DND-41 (cell line): ENCODE measurements at regions not wholly inside any gene's neighbourhood (a gene's known extent, or its start where the extent isn't known, plus 50 kb on each side); places are given as distances from the start of the nearest gene placed in this dataset.

Experiments used
- ATAC-seq: fragments of 200-7000 bp; cut with Tn5 transposase; 3 replicates; pipeline ENCODE4 v1.9.1; 2021; ENCODE audit warnings: low read depth; ENCODE audit not compliant: insufficient read depth
- DNase-seq: peaks from one replicate; pipeline ENCODE4 v3.0.0-alpha.2; 2020
- H2AFZ ChIP-seq: 2 replicates; pipeline ENCODE4 v1.6.0; 2012; ENCODE audit warnings: low read depth, low read length
- H3K27ac ChIP-seq: 2 replicates; pipeline ENCODE4 v1.5.1; 2012; ENCODE audit warnings: low read length, inconsistent platforms
- H3K27me3 ChIP-seq: fragments of 200-600 bp; sonication (generic); 2 replicates; pipeline ENCODE4 v1.6.0; 2012; ENCODE audit warnings: low read length, mild to moderate bottlenecking, inconsistent platforms; ENCODE audit not compliant: insufficient read depth, poor library complexity
- H3K36me3 ChIP-seq: 2 replicates; pipeline ENCODE4 v1.5.1; 2012; ENCODE audit warnings: low read length, inconsistent platforms; ENCODE audit not compliant: insufficient read depth
- H3K4me1 ChIP-seq: 2 replicates; pipeline ENCODE4 v1.5.1; 2012; ENCODE audit warnings: mild to moderate bottlenecking, low read length; ENCODE audit not compliant: insufficient read depth
- H3K4me2 ChIP-seq: 2 replicates; pipeline ENCODE4 v1.6.0; 2012; ENCODE audit warnings: mild to moderate bottlenecking, moderate library complexity, low read length, inconsistent platforms; ENCODE audit not compliant: insufficient read depth
- H3K4me3 ChIP-seq, 2 experiments: fragments of 200-600 bp in 1 of 2; shearing (Covaris generic) in 1 of 2; 2 replicates each; pipeline ENCODE4 v1.5.1; 2012 to 2016; ENCODE audit warnings: inconsistent platforms in 2 of 2, low read length in 2 of 2, mild to moderate bottlenecking in 2 of 2, low read depth in 1 of 2, moderate library complexity in 1 of 2
- H3K79me2 ChIP-seq: 2 replicates; pipeline ENCODE4 v1.6.0; 2012; ENCODE audit warnings: low read length, inconsistent platforms; ENCODE audit not compliant: insufficient read depth
- H3K9ac ChIP-seq: 2 replicates; pipeline ENCODE4 v1.6.0; 2012; ENCODE audit warnings: low read depth, mild to moderate bottlenecking, inconsistent platforms, low read length, moderate library complexity
- H3K9me3 ChIP-seq: 2 replicates; pipeline ENCODE4 v1.5.1; 2012; ENCODE audit warnings: low read length, moderate library complexity, mild to moderate bottlenecking, inconsistent platforms; ENCODE audit not compliant: insufficient read depth, severe bottlenecking
- H4K20me1 ChIP-seq: 2 replicates; pipeline ENCODE4 v1.6.0; 2012; ENCODE audit warnings: low read length; ENCODE audit not compliant: insufficient read depth
- CTCF ChIP-seq: IDR thresholded peaks from 2 replicates; pipeline ENCODE4 v1.5.1; 2012; ENCODE audit warnings: borderline replicate concordance, low read length, moderate library complexity, mild to moderate bottlenecking; ENCODE audit not compliant: poor library complexity, severe bottlenecking; ENCODE audit errors: extremely low read depth
- EZH2 ChIP-seq: IDR thresholded peaks from 3 replicates; pipeline ENCODE4 v1.6.1; 2012; ENCODE audit warnings: borderline replicate concordance, low read depth, mild to moderate bottlenecking, moderate library complexity, low read length, inconsistent platforms; ENCODE audit not compliant: severe bottlenecking

- DNase-seq (no peak), ATAC-seq (no peak)
- Histone ChIP-seq H3K79me2 (no peaks in the 10 kb centered on the region), H3K4me2 (no peak overlapping the region), H2AFZ (no peak overlapping the region), H4K20me1 (no peaks in the 10 kb centered on the region), H3K27me3 (no peaks in the 10 kb centered on the region), H3K27ac (no peak overlapping the region), H3K9me3 (no peaks in the 10 kb centered on the region), H3K36me3 (no peaks in the 10 kb centered on the region), H3K4me1 (no peaks in the 10 kb centered on the region), H3K9ac (no peak overlapping the region), H3K4me3 (no peak overlapping the region)
- TF ChIP-seq EZH2 (no peak), CTCF (no peak)
These were observed 145.5 kb downstream of the CYP26B1 start for GRCh38 chr2:72001937-72002690.

- H3K36me3 ChIP-seq, result no peaks in the 10 kb centered on the region
- H3K27me3 ChIP-seq, result no peaks in the 10 kb centered on the region
- no peak overlapping the region for H3K9ac ChIP-seq
- H3K4me1 ChIP-seq, result no peaks in the 10 kb centered on the region
- no peak for ATAC-seq
- no peak overlapping the region for H2AFZ ChIP-seq
- DNase-seq, result no peak
- H3K9me3 ChIP-seq, result no peaks in the 10 kb centered on the region
- no peak for TF ChIP-seq CTCF
- TF ChIP-seq EZH2, result no peak
- no peaks in the 10 kb centered on the region for H4K20me1 ChIP-seq
- no peak overlapping the region for H3K4me2 ChIP-seq
- no peaks in the 10 kb centered on the region for H3K79me2 ChIP-seq
- H3K4me3 ChIP-seq, result no peak overlapping the region
- no peak overlapping the region for H3K27ac ChIP-seq
These were observed 147.6 kb downstream of the CYP26B1 start for GRCh38 chr2:72000110-72000509.

- no peaks in the 10 kb centered on the region for H3K79me2 ChIP-seq
- DNase-seq (no peak), ATAC-seq (no peak)
- H3K9me3 ChIP-seq, result no peaks in the 10 kb centered on the region
- H3K36me3 ChIP-seq, result no peaks in the 10 kb centered on the region
- no peaks in the 10 kb centered on the region for H3K4me1 ChIP-seq
- no peak overlapping the region for H3K27ac ChIP-seq
- no peak overlapping the region for H3K4me3 ChIP-seq
- no peaks in the 10 kb centered on the region for H4K20me1 ChIP-seq
- H2AFZ ChIP-seq, result no peak overlapping the region
- H3K27me3 ChIP-seq, result no peaks in the 10 kb centered on the region
- H3K9ac ChIP-seq, result no peak overlapping the region
- TF ChIP-seq CTCF, result no peak
- TF ChIP-seq EZH2, result no peak
- H3K4me2 ChIP-seq, result no peak overlapping the region
These were observed 148.1 kb downstream of the CYP26B1 start for GRCh38 chr2:71999580-71999979.
